Stimulated activated CD8-positive, alpha-beta memory T cell treated with anti-CD3 and anti-CD28 coated beads, Interleukin-7, amount 100 ng/mL, for 48 hours (primary cell): ENCODE measurements at regions not wholly inside any gene's neighbourhood (a gene's known extent, or its start where the extent isn't known, plus 50 kb on each side); places are given as distances from the start of the nearest gene placed in this dataset.
"Not testable (repeated sequence)": the region's sequence is repeated elsewhere in the genome, so short reads cannot be mapped to it uniquely, and the experiment has no call there.

ENCODE experiments used
- DNase-seq, 2 donors: peaks; one replicate each; pipeline ENCODE4 v3.0.0-alpha.2; 2020; ENCODE audit warnings: low read depth in 1 of 2; ENCODE audit errors: extremely low read depth in 1 of 2

DNA sequence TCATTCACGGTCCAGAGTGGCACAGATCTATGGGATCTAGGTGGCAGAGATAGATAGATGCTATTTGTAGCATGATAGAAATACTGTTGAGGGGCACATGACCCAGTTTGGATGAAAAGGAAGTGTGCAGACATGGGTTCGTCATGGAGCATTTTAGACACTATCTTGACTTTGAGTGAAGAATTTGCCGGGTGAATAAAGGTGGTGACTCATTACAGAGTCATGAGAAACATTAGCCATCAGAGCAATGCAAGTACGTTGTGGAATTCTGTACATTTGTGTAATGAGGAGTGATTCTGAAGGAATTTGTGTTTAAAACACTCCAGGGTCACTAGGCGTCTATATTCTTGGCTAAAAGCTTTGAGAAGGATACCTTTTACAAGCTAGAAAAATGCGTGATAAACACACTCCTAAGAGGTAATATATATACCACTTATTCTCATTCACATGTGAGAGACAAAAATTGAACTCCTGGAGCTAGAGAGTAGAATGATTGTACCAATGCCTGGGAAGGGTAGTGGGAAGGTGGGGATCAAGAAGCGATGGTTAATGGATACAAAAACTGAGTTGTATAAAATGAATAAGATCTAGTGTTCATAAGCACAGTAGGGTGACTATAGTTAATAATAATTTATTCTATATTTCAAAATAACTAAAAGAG is 593.7 kb upstream of the LUZP2 start:
- no peak for DNase-seq

GRCh38 chr11:23919455-23919854 is 577.4 kb upstream of the LUZP2 start:
- no peak for DNase-seq

DNA sequence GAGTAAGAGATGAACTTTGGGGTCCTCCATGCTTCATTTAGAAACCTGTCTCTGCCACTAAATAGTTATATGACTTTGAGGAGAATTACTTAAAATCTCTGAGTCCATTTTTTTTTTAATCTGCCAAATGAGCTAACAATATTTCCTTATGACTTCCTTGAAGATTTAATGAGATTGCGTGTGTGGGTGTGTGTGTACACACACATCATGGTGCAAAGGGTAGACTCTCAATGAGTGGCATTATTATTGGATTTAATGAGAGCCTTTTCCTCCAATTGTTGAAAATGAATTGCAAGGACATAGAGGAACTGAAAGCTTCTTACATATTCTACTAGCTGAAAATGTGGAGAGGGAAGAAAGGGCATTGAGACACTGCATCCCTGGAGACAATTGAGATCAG is 573.5 kb upstream of the LUZP2 start:
- no peak for DNase-seq

DNA sequence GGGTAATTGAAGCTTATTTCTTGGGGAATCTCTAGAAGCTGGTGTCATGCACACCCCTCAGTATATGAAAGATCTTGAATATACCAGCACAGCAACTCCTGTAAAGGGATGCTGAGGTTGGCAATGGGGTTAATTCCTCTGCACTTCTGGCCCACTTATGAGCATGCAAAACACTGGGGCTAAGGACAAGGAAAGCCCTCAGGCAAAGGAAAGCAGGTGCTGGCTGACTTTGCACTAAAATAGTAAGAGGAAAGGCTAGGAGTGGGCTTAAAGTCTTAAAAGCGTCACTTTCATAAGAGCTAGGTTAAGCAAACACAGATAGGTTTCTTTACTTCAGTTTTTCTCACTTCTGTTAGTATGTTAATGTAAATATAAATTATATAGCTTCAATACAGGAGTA is 572.6 kb upstream of the LUZP2 start:
- DNase-seq = no peak

DNA sequence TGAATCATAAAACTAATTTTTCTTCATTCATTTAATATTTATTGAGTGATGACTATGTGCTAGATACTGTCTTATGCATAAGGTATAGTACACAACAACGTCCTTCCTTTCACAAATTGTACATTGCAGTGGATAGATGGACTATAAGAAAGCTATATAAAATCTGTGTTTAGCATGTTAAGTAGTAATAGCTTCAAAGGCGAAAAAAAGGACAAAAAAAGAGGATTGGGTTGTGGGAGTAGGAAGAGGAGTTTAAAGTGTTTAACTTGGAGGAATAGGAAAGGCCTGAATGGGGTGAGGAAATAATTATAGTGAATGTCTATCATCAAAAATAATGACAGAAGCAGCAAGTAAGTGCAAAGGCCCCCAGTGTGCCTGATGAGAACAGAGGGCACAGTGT is 565.4 kb upstream of the LUZP2 start:
- DNase-seq = no peak

- no peak for DNase-seq
Observed at GRCh38 chr11:23932485-23932898, 564.4 kb upstream of the LUZP2 start.

GRCh38 chr11:23933721-23934120 is 563.1 kb upstream of the LUZP2 start:
- DNase-seq = no peak

DNA sequence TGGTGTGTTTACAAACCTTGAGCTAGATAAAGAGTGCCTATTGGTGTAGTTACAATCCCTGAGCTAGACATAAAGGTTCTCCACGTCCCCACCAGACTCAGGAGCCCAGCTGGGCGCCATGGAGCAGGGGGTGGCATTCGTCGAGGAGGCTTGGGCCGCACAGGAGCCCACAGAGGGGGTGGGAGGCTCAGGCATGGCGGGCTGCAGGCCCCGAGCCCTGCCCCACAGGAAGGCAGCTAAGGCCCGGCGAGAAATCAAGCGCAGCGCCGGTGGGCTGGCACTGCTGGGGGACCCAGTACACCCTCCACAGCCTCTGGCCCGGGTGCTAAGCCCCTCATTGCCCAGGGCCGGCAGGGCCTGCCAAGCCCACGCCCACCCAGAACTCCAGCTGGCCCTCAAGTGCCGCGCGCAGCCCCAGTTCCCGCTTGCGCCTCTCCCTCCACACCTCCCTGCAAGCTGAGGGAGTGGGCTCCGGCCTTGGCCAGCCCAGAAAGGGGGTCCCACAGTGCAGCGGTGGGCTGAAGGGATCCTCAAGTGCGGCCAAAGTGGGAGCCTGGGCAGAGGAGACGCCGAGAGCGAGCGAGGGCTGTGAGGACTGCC is 562.1 kb upstream of the LUZP2 start:
- DNase-seq = not testable (repeated sequence)

DNA sequence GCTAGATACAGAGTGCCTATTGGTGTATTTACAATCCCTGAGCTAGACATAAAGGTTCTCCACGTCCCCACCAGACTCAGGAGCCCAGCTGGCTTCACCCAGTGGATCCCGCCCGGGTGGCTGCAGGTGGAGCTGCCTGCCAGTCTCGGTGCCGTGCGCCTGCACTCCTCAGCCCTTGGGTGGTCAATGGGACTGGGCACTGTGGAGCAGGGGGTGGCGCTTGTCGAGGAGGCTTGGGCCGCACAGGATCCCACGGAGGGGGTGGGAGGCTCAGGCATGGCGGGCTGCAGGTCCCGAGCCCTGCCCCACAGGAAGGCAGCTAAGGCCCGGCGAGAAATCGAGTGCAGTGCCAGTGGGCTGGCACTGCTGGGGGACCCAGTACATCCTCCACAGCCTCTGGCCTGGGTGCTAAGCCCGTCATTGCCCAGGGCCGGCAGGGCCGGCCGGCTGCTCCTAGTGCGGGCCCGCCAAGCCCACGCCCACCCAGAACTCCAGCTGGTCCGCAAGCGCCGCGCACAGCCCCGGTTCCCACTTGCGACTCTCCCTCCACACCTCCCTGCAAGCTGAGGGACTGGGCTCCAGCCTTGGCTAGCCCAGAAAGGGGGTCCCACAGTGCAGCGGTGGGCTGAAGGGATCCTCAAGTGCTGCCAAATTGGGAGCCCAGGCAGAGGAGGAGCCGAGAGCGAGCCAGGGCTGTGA is 554.6 kb upstream of the LUZP2 start:
- DNase-seq = not testable (repeated sequence)

DNA sequence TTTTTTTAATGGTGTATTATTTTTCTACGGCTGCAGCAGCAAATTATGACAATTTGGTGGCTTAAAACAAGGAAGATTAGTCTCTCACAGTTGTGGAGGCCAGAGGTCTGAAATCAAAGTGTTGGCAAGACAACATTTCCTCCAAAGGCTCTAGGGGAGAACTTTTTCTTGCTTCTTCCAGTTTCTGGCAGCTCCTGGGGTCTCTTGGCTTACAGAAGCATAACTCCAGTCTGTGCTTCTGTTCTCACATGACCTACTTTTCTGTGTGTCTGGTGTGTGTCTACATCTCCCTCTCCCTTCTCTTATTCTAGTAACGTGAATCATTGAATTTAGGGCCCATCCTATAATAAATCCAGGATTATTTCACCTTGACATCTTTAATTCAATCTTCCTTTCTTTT is 551.9 kb upstream of the LUZP2 start:
- no peak for DNase-seq

DNA sequence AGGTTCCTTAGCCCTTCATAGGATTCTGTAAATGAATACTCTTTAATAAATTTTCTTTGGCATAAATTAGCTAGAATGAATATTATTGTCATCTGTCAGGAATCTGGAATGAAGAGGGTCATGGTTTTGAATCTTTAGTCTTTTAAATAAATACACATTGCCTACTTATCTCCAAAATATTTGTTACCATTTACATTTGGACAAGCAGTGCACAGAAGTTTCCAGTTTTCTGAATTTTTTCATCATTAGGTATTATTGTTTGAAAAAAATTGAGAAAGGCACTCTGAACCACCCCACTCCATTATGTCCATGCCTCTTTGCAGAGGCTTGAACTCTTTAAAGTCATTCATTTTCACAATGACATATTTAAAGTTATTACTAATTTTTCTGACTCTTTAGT is 549.0 kb upstream of the LUZP2 start:
- no peak for DNase-seq

GRCh38 chr11:23948851-23949250 is 548.0 kb upstream of the LUZP2 start:
- no peak for DNase-seq

- DNase-seq = no peak
Observed at GRCh38 chr11:23953951-23954710, 542.7 kb upstream of the LUZP2 start.

GRCh38 chr11:23954730-23955129 is 542.1 kb upstream of the LUZP2 start:
- no peak for DNase-seq

DNA sequence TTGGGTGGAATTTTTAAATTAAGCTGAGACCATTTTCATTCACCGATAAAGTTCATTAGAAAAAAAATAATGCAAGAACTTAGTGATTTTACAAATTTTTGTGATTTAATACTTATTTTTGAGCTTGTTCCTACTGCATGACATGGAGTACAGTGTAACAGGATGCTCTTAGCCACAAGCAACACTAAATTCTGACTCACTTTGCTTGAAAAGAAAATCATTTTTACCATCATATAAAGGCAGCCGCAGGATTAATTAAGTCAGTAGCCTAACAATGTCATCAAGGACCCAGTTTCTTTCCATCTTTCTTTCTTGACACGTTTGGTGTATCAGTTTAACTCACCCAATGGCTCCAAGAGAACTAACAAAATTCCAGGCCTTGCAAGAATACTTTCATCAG is 540.3 kb upstream of the LUZP2 start:
- DNase-seq = no peak

DNA sequence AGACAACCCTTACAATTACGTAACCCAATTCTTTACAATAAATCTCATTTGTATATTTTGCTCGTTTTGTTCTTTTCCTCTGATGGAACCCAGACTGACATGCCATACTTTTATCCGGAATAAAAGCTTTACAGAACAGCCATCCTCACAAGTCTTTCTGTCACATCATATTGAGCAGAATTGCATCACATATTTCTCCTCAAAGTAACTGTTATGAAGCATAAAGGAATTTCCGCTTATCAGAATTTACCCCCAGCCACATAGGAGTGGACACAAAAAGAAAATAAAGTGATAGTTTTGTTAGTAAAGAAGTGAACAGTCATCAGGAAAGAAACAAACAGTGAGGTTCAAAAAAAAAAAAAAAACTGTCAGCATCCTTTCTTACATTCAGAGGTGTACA is 539.5 kb upstream of the LUZP2 start:
- no peak for DNase-seq

DNA sequence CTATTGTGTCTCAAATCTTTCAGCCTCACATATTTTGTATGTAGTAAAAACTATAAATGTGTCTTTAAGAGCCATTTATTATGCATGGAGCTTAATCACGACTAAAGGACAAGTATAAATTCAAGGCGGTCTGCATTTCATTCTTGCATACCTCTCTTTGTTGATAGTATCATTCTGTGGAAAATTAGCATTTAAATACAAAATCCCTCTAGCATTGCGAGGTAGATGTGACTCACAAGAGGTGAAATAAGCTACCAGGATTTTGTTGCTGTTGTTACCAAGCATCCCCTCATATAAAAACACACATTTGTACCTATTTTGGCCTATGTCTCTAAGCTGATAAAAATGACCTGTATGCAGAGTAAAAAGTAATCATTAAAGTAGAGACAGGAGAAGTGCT is 537.4 kb upstream of the LUZP2 start:
- no peak for DNase-seq

DNA sequence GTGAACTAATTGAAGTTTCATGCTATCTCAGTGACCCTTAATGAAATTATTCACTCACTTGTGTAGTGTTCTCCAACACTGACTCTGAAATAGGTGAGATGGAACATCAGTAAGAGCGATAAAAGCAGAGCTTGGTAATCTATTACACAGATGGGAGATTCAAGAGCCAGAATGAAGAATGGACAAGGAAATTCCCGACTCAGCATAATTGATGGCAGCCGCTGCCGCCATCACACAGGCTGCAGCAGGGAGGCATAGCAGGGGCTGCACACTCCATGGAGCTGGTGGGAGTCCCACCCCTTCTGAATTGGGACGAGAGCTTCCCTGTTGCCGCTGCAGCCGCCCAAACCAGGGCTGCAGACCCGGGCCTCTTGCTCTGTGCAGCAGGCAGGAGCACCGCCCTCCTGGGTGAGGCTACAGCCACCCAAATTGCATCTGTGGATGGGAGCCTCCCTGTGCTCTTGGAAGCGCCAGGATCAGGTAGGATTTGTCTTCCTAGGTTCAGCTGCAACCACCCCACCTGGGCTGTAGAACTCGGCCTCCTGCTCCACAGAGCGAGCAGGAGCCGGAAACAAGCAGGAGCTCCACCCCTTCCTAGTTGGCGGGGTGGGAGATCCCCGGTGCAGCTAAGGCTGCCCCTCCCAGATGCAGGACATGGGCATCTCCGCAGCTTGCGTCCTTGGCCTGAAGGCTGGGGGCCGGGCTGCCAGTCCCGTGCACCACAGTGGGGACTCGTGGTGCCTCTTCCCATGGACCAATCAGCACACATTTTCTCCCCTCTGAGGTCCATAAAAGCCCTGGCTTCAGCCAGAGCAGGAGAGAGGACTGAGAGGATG is 535.1 kb upstream of the LUZP2 start:
- DNase-seq = no peak

GRCh38 chr11:23973244-23973643 is 523.6 kb upstream of the LUZP2 start:
- no peak for DNase-seq

- DNase-seq = no peak
Observed at GRCh38 chr11:23974051-23974450, 522.8 kb upstream of the LUZP2 start.

DNA sequence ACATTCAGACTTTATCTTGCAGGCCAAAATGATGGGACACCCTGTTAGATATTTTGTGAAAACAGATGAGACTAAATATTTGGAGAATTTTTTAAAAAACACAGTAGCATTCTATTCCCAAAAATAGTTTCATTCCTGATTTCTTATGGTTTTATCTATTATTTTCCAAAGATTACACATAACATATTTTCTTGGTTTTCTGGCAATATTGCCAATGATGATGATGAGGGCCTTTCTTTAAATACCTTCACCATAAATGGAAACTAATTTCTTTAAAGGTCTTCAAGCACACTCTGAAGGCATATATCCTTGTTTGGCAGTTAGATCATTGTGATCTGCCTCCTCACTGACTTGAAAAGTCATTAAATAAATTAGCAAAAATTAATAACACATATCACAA is 522.3 kb upstream of the LUZP2 start:
- no peak for DNase-seq
